Effector CD8-positive, alpha-beta T cell (primary cell): ENCODE measurements at regions not wholly inside any gene's neighbourhood (a gene's known extent, or its start where the extent isn't known, plus 50 kb on each side); places are given as distances from the start of the nearest gene placed in this dataset.

Source experiments
- DNase-seq: peaks from one replicate; lab custom pipeline; 2025; lab: John Stamatoyannopoulos, UW

GRCh38 chr3:18295171-18295920, 129.8 kb downstream of the SATB1 start:
- no peak for DNase-seq

GRCh38 chr3:18290157-18290556, 135.0 kb downstream of the SATB1 start:
- DNase-seq: no peak

- DNase-seq: no peak
Observed at GRCh38 chr3:18288243-18288642, 136.9 kb downstream of the SATB1 start.

GRCh38 chr3:18284716-18285115, 140.4 kb downstream of the SATB1 start:
- no peak for DNase-seq

GRCh38 chr3:18283680-18284079, 141.5 kb downstream of the SATB1 start:
- DNase-seq: no peak

- no peak for DNase-seq
Observed at GRCh38 chr3:18282507-18282906, 142.6 kb downstream of the SATB1 start.

GRCh38 chr3:18279226-18279737, 145.9 kb downstream of the SATB1 start:
- no peak for DNase-seq

- no peak for DNase-seq
Observed at GRCh38 chr3:18264853-18265252, 160.3 kb downstream of the SATB1 start.

- no peak for DNase-seq
Observed at GRCh38 chr3:18264361-18264760, 160.8 kb downstream of the SATB1 start.

GRCh38 chr3:18258492-18258891, 166.6 kb downstream of the SATB1 start:
- DNase-seq: no peak

GRCh38 chr3:18252578-18252977, 172.6 kb downstream of the SATB1 start:
- DNase-seq: no peak

- no peak for DNase-seq
Observed at GRCh38 chr3:18250991-18251390, 174.1 kb downstream of the SATB1 start.

GRCh38 chr3:18249126-18249525, 176.0 kb downstream of the SATB1 start:
- DNase-seq: no peak

GRCh38 chr3:18247776-18248310, 177.3 kb downstream of the SATB1 start:
- DNase-seq: no peak

- no peak for DNase-seq
Observed at GRCh38 chr3:18247139-18247695, 177.9 kb downstream of the SATB1 start.

GRCh38 chr3:18246336-18247060, 178.6 kb downstream of the SATB1 start:
- DNase-seq: no peak

- no peak for DNase-seq
Observed at GRCh38 chr3:18245721-18246120, 179.4 kb downstream of the SATB1 start.

- DNase-seq: no peak
Observed at GRCh38 chr3:18241837-18242236, 183.3 kb downstream of the SATB1 start.

GRCh38 chr3:18239674-18240073, 185.5 kb downstream of the SATB1 start:
- no peak for DNase-seq

- no peak for DNase-seq
Observed at GRCh38 chr3:18238746-18239331, 186.3 kb downstream of the SATB1 start.

- DNase-seq: no peak
Observed at GRCh38 chr3:18238332-18238731, 186.8 kb downstream of the SATB1 start.
